Suppressor macrophage (primary cell): ENCODE measurements at regions not wholly inside any gene's neighbourhood (a gene's known extent, or its start where the extent isn't known, plus 50 kb on each side); places are given as distances from the start of the nearest gene placed in this dataset.

Source experiments
- DNase-seq, 4 experiments: peaks; one replicate each; pipeline ENCODE4 v3.0.0-alpha.2; 2020 to 2022

DNA sequence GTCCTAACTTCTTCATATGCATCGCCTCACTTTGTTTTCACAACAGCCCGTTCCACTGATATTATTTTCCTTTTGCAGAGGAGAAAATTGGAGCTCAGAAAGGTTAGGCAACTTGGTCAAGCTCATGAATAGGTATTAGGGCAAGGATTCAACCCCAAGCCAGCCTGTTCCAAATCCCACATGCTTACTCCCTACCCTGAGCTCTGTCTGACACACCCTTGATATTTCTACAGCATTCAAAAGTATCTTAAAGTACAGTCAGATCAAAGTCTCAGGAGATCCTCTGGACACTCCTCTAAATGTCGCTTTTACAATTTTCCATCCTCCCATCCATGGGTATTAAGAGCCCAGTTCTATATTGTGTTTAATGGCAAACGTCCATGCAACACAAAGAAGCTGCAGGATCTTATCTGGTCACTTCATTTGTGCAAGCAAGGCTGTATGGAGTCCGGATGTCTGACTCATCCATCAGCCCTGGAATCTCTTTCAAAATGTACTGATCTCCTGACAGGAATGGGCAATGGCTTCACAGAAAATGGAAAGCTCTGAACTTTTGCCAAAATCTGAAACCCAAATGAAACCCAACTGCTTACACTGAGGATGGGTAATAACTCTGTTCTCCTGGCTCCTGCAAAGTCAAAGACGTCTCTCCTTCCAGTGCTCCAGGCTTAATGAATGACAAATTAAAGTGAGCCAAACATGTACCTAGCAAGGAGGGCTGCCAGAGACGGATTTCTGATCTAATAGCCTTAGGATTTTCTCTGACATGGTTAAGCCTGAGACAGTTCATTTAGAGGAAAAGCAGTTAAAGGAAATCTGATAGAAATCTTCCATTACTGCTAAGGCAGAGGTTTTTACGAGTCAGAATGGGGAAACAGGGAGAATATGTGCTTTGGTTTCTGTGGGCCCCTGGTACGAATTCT, 230.9 kb upstream of the RORA start:
- no peak for DNase-seq

DNA sequence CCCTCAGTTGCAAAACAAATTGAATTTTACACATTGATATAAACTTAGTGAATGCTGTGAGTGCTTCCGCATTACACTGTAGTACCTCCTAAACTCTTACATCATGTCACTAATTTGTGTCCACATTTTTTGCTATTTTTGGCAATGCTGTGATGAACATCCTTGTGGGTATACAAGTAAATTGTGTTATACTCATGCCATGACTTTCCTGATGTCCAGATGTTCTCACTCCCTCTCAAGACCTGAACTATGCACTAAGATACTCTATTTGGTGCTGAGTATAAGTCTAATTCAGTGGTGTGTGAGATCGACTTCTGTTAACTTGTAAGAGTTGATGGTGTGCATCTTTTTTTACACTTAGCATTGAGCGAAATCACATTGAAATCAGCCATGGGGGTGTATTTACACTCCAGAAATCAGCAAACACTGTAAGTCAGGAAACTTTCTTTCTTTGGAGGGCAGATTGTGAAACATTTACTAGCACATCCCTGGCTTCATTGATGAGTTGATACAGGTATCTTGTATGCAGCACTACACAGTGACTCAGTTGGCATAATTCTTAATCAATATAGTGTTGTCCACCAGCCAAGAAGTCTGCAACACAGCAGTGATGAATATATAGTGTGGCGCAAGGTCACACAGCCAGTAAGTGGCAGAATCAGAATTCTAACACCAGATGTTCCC, 228.1 kb upstream of the RORA start:
- no peak for DNase-seq

DNA sequence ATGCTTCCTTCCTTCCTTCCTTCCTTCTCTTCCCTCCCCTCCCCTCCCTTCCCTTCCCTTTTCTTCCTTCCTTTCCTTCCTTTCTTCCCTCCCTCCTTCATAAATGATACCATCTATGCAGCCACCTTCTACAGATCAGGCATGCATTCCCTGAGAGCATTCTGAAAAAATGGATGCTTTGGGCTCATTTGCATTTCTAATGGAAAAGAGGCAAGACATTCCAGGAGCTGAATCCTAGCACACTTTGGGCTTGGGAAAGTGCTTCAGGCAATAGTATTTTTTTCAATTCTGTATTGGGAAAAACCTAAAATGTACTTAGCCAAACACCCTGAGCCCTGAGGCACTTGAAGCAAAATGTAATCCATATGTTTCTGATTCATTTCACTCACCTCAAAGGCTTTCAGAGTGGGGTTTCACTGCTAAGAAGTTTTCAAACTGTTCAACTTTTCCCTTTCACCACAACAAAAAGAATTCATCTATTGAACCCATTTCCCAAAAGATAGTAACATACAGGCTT, 220.1 kb upstream of the RORA start:
- DNase-seq: no peak

DNA sequence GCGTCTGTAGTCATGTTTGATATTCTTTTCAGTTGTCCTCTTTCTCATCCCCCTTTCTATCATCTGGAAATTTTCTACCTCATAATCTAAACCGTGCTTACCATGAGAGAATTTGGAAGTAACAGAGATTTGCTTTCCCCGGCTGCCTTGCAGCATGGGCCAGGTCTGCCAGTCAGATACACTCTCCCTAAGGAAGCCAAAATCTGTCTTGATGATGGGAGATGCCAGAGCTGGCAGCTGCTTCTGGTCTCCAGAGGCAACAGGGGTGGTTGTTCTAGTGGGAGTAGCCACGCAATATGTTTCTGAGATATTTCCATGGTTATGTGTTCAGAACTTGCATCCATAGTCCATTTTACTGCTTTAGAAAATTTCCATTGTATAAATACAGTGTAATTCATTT, 218.9 kb upstream of the RORA start:
- no peak for DNase-seq

DNA sequence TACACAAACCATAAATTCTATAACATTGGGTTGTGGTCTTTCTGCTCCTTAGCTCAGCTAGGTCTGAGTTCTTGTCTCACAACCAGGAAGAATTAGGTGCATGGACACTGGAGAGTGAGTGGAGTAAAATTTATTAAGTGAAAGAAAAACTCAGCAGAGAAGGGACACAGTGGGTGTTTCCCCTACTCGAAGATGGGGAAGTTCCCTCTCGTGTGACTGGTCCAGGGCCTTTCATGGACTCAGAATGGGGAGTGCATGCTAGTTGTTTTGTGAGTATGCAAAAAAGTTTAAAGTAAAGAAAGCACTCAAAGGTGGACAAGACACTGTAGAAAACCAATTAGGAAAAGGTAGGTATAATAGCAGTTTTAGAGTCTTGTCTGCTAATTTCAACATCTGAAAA, 215.5 kb upstream of the RORA start:
- DNase-seq: peak in 3 of 4 experiments; percentile 2 to 12 (median 6)

DNA sequence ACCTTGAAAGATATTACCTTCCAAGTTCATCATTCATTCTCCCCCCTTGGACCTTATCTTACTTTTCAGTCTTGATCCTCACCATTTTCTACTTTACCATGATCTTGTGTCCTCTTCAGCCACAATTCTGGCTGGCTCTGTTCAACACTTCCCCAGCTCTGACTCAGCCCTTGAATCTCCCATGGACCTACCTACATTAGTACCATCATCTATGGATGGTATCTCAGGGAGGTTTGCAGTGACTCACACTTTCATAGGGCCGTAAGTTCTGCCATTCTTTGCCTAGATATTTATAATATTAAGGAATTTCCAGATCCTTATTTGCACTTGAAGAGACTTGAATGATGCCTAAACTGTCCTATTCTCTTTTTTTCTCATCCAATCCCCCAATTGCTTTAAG, 213.7 kb upstream of the RORA start:
- DNase-seq: no peak

DNA sequence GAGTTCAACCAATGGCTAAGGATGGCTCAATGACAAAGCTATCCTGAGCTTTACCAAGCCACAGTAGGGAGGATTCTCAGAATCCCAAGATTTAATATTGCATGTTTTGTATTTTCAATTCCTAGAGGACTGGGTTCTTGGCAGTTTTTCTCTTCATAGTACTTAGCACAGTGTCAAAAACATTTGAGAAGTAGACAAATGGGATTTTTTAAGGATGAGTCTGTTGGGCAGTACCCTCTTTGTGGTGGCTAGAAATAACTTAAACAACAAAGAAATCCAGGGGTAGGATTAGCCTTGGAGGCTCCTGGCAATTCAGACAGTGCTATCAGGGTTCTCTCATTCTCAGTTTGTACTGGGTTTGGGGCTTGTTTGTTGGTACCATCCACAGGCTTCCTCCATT, 212.8 kb upstream of the RORA start:
- DNase-seq: no peak

DNA sequence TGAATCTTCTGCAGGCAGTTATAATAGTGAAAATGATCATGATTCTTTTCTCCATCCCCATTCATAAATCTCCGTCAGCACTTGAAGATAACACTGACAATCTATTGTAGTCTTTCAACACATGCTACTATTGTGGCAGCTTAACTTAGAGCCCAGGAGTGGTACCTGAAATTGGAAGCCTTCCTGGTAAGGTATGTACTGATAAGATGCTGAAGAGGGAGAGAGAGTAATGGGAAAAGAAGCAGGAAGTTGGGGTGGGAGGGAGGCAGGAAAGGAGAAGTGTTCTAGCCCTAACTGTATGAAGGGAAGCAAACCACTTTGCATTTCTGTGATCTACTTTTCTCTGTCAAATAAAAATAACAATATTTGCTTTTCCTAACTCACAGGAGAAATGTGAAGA, 197.4 kb upstream of the RORA start:
- DNase-seq: no peak

DNA sequence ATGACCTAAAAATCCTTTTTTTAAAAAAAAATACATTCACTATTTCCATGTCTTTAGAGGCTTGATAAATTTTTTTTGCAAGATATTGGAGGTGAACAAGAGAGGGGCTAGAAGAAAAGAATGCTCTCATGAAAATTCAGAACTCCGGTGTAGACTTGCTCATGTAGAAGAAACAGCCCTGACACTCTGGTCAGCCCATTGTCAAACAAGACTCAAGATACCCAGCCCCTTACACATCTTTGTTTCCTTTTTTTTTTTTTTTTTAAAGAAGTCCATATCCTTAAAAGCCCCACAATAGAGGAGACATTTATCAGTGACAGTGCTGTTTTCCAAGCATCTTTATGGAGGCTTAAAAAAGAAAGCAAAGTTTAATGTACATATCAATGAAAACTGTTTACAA, 196.8 kb upstream of the RORA start:
- DNase-seq: no peak

DNA sequence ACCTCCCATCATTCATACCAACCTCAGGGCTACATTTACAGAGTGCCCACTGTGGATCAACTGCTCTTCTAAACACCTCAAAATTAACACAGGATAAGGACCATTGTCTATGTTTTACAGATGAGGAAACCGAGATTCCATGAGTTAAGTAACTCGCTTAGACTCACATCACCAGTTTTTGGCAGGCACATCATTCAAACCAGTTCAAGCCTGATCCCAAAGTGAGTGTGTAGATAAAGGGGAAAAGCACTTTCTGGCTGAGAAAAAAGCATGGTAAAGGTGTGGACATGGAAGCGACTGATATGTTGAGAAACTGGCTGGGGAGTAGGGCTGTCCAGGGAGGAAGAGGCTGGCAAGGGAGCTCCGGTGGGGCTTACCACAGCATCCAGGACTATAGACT, 193.7 kb upstream of the RORA start:
- no peak for DNase-seq

DNA sequence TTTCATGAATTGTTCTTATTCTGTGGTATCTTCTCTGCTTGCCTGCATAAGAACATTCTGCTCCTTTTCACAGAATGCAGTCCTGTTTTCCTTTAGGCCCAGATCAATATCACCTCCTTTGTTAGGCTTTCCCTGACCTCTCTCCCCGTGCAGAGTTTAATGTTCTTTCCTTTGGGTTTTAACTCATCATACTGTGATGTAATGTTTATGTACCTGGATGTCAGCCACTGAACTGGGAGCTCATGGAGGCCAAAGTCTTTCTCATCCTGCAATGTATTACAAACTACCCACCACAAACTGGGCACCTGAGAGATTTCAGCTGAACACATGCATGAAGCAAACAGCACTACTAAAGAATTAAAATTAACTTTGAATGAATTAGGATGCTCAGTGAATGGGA, 192.8 kb upstream of the RORA start:
- no peak for DNase-seq

DNA sequence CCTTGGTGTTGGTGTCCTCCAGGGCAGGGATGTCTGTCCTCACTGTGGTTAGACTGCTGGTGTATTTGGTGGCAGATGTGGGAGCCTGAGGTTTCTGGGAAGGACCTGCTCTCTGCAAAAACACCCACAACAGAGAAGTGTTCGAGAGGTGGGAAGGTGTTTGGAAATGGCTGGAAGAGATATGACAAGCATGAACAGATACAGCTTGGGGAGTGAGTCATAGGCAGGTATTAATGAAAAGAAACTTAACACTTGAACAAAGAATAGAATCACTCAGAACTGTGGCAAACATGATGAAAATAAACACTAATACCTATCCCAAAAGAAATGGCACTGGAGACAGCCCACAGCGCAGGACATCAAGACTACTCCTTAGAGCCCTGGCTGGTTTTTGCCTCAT, 192.4 kb upstream of the RORA start:
- no peak for DNase-seq

DNA sequence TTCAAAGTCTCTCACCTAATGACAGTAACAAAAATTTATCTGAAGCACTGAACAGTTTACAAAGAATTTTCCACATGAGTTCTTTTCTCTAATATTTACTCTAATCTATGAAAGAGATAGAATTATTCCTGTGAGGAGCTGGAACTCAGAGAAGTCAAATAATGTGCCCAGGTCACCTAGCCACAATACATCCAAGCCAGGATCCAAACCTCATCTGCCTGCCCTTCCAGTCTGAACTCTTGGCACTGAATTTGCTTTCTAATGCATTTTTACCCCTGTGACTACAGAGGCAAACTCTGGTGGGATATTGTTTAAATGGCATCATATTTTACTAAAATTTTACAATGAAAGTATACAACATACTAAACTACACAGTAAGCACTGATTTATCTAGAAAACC, 191.4 kb upstream of the RORA start:
- no peak for DNase-seq

DNA sequence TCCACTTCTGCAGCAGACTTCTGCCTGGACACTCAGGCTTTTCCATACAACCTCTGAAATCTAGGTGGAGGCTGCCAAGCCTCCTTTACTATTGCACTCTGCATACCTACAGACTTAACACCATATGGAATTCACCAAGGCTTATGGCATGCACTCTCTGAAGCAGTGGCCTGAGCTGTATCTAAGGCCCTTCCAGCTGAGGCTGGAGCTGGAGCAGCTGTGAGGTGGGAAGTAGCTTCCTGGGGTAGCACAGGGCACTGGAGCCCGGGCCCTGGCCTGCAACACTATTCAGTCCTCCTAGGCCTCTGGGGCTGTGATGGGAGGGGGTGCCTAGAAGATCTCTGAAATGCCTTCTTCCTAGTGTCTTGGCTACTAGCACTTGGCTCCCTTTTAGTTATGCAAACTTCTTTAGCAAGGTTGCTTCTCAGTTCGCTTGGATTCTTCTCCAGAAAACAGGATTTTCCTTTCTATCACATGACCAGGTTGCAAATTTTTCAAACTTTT, 186.6 kb upstream of the RORA start:
- DNase-seq: no peak

DNA sequence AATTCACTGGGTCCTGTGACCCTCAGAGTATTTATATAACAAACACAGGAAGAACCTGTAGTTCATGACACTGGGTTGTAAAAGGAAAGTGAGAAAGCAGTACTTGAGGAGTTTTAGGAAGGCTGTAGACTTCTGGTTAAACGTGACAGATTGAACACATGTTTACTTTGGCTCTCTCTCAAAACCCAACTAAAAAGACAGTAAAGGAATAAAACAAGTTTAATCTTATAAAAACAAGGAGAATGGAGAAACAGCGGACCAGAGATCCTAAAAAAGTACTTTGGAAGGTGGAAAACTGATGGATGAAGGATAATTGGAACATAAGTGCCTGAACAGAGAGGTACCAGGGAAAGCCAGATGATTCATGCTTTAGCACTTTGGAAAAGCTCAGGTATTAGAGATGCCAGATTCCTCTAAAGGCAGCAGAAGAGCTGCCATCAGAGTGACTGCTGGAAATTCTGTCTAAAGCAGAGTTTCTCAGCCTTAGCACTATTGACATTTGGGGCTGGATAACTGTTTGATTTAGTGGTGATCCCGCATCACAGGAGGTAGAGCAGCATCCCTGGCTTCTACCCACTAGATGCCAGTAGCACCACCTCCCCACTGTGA, 182.9 kb upstream of the RORA start:
- DNase-seq: no peak

DNA sequence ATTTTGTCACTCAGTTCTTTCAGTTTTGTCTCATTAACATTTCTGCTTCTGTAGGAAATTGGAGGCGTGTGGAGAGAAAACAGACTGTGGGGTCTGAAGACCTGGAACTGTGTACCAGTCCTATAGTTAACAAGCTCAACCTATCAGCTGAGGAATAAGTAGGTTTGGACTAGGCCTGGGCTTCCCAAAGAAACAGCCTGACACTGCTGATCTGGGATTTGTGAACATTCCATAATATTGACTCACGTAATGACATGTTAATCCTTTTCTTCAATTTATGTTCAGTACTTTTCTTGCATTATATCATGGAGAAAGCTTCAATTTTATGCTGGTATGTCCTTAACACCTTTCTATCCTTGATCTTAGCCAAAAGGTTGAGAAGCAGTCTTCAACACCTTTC, 181.6 kb upstream of the RORA start:
- DNase-seq: no peak

DNA sequence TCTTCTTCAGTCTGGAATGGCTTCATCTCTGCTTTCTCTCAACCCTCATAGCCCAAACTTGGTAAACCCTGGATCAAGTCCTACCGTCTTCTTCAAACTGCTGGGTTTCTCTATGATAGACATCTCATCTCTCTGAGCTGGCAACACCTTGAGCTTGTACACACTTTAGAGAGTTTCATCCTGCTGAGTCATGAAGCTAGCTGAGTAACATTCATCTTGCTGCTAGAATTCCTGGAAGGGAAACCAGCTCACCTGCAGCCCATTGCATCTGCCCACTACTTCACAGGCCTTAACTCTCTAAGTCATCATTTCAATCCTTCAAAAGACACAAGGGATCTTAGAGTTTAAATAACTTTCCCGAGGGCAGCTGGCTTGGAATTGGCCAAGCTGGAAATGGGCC, 175.5 kb upstream of the RORA start:
- DNase-seq: no peak

DNA sequence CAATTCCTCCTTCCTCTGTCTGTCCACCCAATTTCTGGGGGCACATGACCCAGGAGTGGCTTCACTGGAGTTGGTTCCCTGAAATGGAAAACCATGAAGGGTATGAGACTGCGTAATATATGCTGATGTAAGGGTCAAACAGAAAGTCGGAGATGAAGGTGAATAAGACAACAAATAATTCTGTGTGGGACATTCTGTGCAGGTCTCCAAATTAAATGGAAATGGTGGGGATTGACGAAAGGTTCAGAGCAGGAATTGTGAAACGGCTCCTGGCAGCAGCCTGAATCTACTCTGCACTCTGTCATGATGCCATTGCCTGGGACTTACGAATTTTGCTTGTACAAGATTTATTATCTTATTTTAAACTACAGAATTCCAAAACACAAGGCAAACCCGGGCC, 174.8 kb upstream of the RORA start:
- no peak for DNase-seq

DNA sequence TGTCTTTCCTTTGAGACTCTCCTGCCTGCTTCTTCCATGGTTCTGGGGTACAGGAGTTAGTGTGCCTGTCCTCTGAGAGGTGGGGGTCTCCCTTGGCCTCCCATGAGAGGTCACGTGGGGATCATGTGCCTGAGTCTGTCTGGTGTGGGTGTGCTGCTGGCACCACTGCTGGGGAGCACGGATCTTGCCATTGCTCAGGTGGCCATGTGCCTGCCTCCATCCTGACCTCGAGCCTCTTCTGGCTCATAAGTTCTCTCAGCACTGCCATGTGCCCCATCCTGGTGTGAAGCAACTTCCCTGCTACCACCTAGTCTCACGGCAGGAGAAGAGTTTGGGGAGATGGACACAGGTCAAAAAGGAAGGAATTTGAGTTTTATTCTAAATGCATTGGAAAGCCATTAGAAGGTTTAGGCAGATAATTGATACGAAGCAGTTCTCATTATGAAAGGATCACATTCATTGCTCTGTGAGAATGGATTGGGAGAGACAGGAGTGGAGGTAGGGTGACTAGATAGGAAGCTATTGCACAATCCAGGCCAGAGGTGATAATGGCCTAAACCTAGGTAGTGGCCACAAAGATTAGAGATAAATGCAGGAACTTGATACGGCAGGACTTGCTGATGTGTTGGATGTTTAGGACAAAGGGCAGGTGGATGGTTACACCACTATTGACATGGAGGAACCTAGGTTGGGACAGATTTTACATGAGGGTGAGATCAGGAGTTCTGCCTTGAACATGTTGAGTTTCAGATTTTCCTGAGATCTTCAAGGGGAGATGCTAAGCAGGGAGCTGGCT, 173.0 kb upstream of the RORA start:
- DNase-seq: no peak

DNA sequence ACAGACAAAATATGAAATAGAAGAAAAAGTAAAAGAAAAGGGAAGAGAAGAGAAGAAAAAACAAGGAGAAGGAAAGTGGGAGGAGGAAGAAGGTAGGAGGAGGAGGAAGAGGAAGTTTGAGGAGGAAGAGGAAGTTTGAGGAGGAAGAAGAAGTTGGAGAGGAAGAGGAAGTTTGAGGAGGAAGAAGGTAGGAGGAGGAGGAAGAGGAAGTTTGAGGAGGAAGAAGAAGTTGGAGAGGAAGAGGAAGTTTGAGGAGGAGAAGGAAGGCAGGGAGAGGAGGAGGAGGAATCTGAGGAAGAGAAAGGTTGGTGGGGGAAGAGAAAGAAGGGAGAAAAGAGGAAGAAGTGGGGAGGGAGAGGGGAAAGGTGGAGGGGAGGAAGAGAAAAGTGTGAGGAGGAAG, 169.2 kb upstream of the RORA start:
- no peak for DNase-seq

DNA sequence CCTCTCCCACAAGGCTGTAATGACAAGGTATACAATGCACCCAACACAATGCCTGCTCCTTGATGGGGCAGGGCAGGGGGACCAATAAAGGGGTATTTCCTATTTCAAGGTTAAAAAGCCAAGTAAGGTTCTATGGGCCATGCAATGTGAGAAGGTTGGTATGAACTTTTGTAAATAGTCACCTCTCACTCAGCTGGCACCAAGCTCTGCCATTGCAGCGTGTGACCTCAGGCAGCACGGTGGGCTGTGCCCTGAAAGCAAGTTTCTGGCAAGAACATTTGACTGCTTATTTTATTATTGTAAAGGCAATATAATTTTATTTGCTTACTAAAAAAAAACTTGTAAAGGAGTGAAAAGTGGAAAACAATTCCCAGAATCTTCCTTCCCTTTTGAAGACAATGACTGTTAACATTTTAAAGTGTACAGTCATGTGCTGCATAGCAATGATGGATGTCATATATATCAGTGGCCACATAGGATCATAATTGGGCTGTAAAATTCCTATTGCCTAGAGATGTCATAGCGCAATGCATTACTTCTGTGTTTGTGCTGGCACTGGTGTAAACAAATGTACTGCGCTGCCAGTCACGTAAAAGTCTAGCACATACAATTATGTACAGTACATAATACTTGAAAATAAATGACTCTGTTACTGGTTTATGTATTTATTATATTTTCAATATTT, 167.3 kb upstream of the RORA start:
- no peak for DNase-seq

DNA sequence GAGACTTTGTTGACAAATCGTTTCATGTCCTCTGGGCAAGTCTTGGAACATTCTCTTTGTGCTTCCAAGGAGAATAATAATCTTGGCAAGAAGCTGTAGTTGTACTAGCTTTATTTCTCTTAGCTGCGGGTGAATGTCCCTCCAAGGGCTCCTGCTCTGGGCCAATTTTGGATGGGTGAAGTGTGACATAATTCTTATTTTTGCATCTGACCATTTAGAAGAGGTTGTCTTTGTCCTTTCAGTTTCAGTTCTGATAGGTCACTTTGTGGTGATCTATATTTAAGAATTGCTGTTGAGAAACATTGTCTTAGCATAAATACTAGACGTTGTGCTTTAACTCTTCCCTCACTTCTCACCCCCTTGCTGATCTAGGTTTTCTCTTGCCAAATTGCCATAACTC, 164.8 kb upstream of the RORA start:
- DNase-seq: no peak
